Activated CD4-positive, alpha-beta T cell treated with anti-CD3 and anti-CD28 coated beads, Interleukin-2, amount 10 ng/mL, durations not matched to agents 7 days and 5 days (primary cell): ENCODE measurements at regions not wholly inside any gene's neighbourhood (a gene's known extent, or its start where the extent isn't known, plus 50 kb on each side); places are given as distances from the start of the nearest gene placed in this dataset.

Source experiments
- CTCF ChIA-PET: fragments of 350-600 bp; sonication (Branson Sonifier 250); formaldehyde crosslinking; loops from one replicate; lab custom pipeline; 2021; ENCODE audit warnings: antibody characterized with exemption; lab: Charles Lee
- POLR2A ChIA-PET: fragments of 350-600 bp; sonication (Branson Sonifier 250); formaldehyde crosslinking; loops from one replicate; lab custom pipeline; 2021; ENCODE audit warnings: antibody characterized with exemption; lab: Charles Lee
- DNase-seq: peaks from one replicate; pipeline ENCODE4 v3.0.0-alpha.2; 2020
- H3K27ac Mint-ChIP-seq: one replicate; pipeline ENCODE4 v1.8.0; 2021; ENCODE audit warnings: mild to moderate bottlenecking, moderate library complexity, mixed read lengths
- H3K27me3 Mint-ChIP-seq: one replicate; pipeline ENCODE4 v1.8.0; 2021; ENCODE audit warnings: mixed read lengths
- H3K36me3 Mint-ChIP-seq: one replicate; pipeline ENCODE4 v1.8.0; 2021; ENCODE audit warnings: low read depth, mixed read lengths
- H3K4me1 Mint-ChIP-seq: one replicate; pipeline ENCODE4 v1.8.0; 2021; ENCODE audit warnings: mixed read lengths
- H3K4me3 Mint-ChIP-seq: one replicate; pipeline ENCODE4 v1.8.0; 2021; ENCODE audit warnings: mild to moderate bottlenecking, moderate library complexity, mixed read lengths
- H3K9me3 Mint-ChIP-seq: one replicate; pipeline ENCODE4 v1.8.0; 2021; ENCODE audit warnings: mixed read lengths

DNA sequence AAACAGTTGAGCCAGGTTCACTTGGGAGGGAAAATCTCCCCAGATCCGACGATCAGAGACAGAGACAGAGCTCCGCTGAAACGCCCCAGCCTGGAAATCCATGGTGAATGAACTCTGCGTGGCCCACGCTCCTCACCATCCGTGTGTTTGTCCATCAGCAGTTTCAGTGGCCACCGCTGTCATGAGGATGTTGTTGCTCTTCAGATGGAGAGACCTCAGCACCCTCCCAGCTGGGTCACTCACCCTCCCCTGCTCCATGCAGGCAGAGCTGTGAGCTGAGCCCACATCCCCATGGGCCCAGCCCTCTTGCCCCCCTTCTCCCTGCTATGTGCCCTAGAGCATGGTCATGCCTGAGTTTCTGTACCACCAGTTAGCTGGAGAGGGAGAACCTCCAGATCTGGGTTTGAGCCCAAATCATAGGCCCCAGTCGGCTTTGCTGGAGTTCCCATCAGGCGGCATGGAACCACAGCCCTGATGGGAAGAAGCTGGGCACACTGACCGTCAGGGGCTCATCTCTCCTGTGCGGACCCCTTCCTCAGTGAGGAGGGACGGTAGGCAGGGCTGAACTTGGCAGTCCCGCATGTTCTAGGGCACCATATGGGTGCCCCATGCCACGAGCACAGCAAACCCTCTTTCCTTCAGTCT lies 154.4 kb upstream of the COL5A1 start:
- no peak for DNase-seq
- Mint-ChIP-seq H3K27ac (no peak overlapping the region), H3K36me3 (no peaks in the 10 kb centered on the region), H3K27me3 (no peaks in the 10 kb centered on the region), H3K9me3 (no peaks in the 10 kb centered on the region), H3K4me1 (no peaks in the 10 kb centered on the region), H3K4me3 (no peak overlapping the region)
- POLR2A ChIA-PET, result no interaction called here
- CTCF ChIA-PET, result no interaction called here

DNA sequence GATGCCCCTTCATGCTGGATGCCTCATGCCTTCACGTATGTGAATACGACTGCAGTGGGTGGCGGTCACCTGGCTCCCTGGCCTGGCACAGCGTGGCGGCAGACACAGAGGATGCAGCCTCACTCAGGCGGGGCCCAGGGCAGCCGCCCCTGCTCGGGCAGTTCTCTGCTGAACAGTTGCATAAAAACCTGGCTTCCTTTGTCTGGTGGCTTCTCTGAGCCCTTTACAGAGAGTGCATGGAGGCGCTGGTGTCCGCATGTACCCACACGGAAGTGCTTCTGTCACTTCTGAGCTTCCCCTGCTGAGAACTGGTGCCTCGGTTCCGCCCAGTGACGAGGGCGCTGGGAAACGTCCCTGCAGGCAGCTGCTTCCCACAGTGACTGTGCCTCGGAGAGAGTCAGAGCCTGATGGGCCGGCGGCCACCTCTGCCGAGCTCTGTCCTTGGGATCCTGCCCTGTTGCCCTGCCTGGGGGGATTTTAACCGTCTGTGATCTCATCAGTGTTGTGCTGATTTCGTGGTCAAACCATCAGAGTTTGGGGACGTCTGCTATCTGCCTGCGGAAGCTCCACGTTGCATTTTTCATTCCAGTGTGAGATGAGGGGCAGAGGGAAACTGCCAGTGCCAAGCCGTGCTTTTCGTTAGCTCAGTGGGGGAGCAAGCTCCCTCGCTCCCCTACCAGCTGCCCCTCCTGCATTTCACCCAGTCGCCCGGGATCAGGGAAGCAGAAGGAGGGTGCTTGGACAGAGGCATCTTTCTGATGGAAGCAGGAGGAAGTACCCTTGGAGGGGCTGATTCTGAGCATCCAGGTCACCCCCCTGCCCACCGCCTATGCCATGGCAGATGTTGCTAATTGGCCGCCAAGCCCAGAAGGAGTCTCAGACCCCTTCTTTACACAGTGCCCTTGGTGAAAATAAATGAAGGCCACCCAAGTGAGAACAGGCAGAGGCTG lies 153.0 kb upstream of the COL5A1 start:
- CTCF ChIA-PET, result no interaction called here
- no peaks in the 10 kb centered on the region for H3K9me3 Mint-ChIP-seq
- H3K4me1 Mint-ChIP-seq, result no peaks in the 10 kb centered on the region
- H3K4me3 Mint-ChIP-seq, result no peak overlapping the region
- DNase-seq, result no peak
- no peaks in the 10 kb centered on the region for H3K27me3 Mint-ChIP-seq
- no peaks in the 10 kb centered on the region for H3K36me3 Mint-ChIP-seq
- POLR2A ChIA-PET, result no interaction called here
- no peak overlapping the region for H3K27ac Mint-ChIP-seq

- Mint-ChIP-seq H3K9me3 (no peaks in the 10 kb centered on the region), H3K4me3 (no peak overlapping the region), H3K27ac (no peak overlapping the region), H3K4me1 (no peaks in the 10 kb centered on the region), H3K36me3 (no peaks in the 10 kb centered on the region), H3K27me3 (no peaks in the 10 kb centered on the region)
- ChIA-PET POLR2A (no interaction called here), CTCF (no interaction called here)
- DNase-seq, result no peak
Observed at GRCh38 chr9:134489621-134490408, 151.8 kb upstream of the COL5A1 start.

DNA sequence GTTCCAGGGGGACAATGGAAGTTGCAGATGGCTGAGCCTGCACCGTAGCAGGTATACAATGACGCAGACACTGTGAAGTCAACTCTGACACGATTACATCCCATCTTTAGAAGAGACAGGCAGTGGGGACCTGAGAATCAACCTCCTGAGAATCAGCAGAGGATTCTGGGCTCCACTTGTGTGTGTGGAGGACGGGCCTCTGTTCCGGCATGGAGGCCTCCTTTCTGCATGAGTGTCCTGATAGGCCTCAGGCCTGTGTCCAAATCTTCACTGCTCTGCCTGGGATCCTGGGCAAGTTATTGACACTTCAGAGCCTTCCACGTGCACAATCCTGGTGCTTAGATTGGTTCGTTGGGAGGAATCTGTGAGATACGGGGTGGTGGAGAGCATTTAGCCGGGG lies 151.2 kb upstream of the COL5A1 start:
- Mint-ChIP-seq H3K4me3 (no peak overlapping the region), H3K27ac (no peak overlapping the region), H3K36me3 (no peaks in the 10 kb centered on the region), H3K9me3 (no peaks in the 10 kb centered on the region), H3K4me1 (no peaks in the 10 kb centered on the region), H3K27me3 (no peaks in the 10 kb centered on the region)
- no peak for DNase-seq
- ChIA-PET CTCF (no interaction called here), POLR2A (no interaction called here)

- Mint-ChIP-seq H3K4me1 (no peaks in the 10 kb centered on the region), H3K4me3 (no peak overlapping the region), H3K27me3 (no peaks in the 10 kb centered on the region), H3K9me3 (no peaks in the 10 kb centered on the region), H3K36me3 (no peaks in the 10 kb centered on the region), H3K27ac (no peak overlapping the region)
- no peak for DNase-seq
- ChIA-PET POLR2A (no interaction called here), CTCF (no interaction called here)
Observed at GRCh38 chr9:134491196-134491835, 150.3 kb upstream of the COL5A1 start.

DNA sequence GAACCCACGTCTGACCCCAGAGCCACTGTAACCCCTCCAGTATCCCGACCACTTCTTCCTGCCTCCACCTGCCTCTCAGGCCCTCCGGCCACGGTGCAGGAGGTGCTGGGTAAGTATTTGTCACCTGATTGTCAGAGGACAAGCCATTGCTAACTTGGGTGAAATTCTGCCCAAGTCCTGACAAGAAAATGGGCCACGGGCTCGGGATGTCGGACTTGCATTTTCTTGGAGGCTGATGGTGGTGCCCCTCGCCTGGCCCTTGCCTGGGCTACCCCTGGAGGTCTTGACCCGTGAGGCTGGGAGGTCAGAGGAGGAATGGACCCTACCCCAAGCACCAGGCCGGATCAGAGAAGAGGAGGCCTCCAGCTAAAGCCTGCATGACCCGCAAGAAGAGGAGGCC lies 149.7 kb upstream of the COL5A1 start:
- no peaks in the 10 kb centered on the region for H3K9me3 Mint-ChIP-seq
- POLR2A ChIA-PET, result no interaction called here
- no peak overlapping the region for H3K4me3 Mint-ChIP-seq
- H3K27me3 Mint-ChIP-seq, result no peaks in the 10 kb centered on the region
- no peak overlapping the region for H3K27ac Mint-ChIP-seq
- H3K4me1 Mint-ChIP-seq, result no peaks in the 10 kb centered on the region
- no peaks in the 10 kb centered on the region for H3K36me3 Mint-ChIP-seq
- CTCF ChIA-PET, result no interaction called here
- DNase-seq, result no peak

DNA sequence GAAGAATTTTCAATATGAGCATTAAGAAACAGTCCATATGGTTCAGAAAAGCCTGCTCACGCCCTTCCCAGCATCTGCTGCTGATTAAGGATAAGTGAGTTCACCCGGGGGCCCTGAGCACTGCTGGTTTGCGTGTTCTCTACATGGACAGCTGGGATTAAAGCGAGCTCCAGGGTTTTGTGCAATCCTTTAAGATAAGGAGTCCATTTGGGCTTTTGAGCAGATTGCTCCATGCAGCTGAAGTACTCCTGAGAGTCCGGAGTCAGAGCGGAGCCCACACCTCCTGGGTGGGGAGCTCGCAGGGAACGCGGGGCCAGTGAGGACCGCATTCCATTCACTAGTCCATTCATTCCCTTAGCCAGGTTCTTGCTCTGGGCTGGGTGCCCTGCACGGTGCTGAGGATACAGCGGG lies 149.3 kb upstream of the COL5A1 start:
- no peak overlapping the region for H3K27ac Mint-ChIP-seq
- no peaks in the 10 kb centered on the region for H3K4me1 Mint-ChIP-seq
- H3K4me3 Mint-ChIP-seq, result no peak overlapping the region
- H3K9me3 Mint-ChIP-seq, result no peaks in the 10 kb centered on the region
- H3K36me3 Mint-ChIP-seq, result no peaks in the 10 kb centered on the region
- POLR2A ChIA-PET, result no interaction called here
- H3K27me3 Mint-ChIP-seq, result no peaks in the 10 kb centered on the region
- CTCF ChIA-PET, result no interaction called here
- no peak for DNase-seq

DNA sequence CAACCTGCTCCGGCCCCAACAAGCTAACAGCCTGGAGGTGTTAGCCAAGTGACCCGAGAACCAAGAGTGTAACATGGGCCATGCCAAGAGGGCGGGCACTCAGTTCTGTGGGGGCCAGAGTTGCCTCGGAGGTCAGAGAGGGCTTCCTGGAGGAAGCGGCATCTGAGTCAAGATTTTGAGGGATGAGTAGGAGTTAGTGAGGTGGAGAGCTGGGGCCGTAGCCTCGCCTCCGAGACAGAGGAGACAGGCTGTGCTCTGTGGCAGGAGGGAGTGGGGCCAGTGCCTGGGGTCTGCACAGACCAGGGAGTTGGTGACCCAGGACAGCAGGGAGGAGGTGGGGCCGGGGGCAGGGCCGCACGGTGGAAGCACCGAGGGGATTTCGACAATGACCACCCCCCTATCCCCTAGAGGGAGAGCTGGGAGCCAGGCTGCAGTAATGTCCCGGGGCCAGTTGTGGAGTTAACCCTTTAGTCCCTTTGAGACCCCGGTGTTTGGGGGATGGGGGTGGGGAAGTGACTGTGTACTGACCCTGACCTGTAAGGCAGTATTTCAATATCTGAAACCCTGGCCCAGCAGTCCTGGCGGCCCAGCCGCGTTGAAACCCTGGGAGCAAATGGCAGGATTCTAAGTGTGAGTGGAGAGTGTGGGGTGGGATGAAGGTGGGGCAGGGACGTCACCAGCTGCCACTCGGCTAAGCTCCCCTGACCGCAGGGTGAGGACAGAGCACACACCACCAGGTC lies 148.7 kb upstream of the COL5A1 start:
- no peak overlapping the region for H3K4me3 Mint-ChIP-seq
- no peak for DNase-seq
- POLR2A ChIA-PET, result no interaction called here
- no peak overlapping the region for H3K27ac Mint-ChIP-seq
- H3K36me3 Mint-ChIP-seq, result no peaks in the 10 kb centered on the region
- CTCF ChIA-PET, result no interaction called here
- no peaks in the 10 kb centered on the region for H3K9me3 Mint-ChIP-seq
- no peaks in the 10 kb centered on the region for H3K27me3 Mint-ChIP-seq
- no peaks in the 10 kb centered on the region for H3K4me1 Mint-ChIP-seq

DNA sequence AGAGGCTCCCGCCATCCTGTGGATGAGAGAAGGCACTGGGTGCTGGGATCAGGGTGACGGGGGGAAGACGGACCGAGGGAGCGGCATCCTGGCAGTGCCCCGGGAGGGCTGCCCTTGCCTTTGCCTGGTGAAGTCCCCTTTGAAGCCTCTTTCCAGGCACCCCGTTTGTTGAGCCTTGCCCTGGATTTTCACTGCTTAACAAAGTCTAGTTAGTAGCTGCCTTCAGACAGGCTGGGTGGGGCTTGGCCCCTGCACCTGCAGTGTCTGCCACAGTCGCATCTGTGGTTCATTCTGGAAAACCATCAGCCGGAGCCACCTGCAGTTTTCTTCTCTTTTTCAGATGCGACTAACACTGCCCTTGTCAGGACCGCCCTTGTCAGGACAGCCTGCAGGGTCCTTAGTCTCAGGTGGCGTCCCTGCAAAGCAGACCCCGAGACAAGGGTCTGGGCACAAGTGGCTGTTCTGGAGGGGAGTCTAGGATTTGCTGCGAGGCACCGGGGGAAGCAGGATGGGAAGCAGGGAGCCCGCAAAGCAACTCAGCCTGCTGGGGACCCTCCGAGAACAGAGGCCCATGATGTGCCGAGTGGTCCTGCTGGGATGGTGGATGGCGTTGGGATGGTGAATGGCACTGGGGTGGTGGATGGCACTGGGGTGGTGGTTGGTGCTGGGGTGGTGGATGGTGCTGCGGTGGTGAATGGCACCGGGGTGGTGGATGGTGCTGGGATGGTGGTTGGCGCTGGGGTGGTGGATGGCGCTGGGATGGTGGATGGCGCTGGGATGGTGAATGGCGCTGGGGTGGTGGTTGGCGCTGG lies 147.9 kb upstream of the COL5A1 start:
- H3K27me3 Mint-ChIP-seq, result no peaks in the 10 kb centered on the region
- H3K9me3 Mint-ChIP-seq, result no peaks in the 10 kb centered on the region
- no peaks in the 10 kb centered on the region for H3K4me1 Mint-ChIP-seq
- no peak for DNase-seq
- H3K36me3 Mint-ChIP-seq, result no peaks in the 10 kb centered on the region
- H3K4me3 Mint-ChIP-seq, result no peak overlapping the region
- ChIA-PET CTCF (no interaction called here), POLR2A (no interaction called here)
- H3K27ac Mint-ChIP-seq, result no peak overlapping the region

DNA sequence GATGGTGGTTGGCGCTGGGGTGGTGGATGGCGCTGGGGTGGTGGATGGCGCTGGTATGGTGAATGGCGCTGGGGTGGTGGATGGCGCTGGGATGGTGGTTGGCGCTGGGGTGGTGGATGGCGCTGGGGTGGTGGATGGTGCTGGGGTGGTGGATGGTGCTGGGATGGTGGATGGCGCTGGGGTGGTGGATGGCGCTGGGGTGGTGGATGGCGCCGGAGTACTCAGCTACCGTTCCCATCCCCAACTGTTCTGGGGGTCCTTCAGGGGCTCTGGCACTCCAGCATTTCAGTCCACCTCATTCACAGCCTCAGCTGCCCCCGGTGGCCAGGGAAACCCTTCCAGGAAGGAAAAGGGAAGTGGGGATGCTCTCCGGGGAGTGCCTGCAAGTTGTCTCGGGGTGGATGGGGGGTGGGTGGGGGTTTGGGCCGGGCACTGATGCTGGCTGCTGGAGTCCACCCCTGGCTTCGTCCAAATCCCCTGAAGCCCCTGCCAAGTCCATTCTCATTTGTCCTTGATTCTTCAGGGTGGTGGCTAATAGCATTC lies 147.3 kb upstream of the COL5A1 start:
- DNase-seq, result no peak
- H3K4me1 Mint-ChIP-seq, result no peaks in the 10 kb centered on the region
- no peaks in the 10 kb centered on the region for H3K27me3 Mint-ChIP-seq
- ChIA-PET POLR2A (no interaction called here), CTCF (no interaction called here)
- H3K4me3 Mint-ChIP-seq, result no peak overlapping the region
- no peaks in the 10 kb centered on the region for H3K36me3 Mint-ChIP-seq
- no peaks in the 10 kb centered on the region for H3K9me3 Mint-ChIP-seq
- no peak overlapping the region for H3K27ac Mint-ChIP-seq

GRCh38 chr9:134494905-134495304 lies 146.7 kb upstream of the COL5A1 start:
- POLR2A ChIA-PET, result no interaction called here
- no peak overlapping the region for H3K4me3 Mint-ChIP-seq
- no peak for DNase-seq
- no peaks in the 10 kb centered on the region for H3K36me3 Mint-ChIP-seq
- H3K27ac Mint-ChIP-seq, result no peak overlapping the region
- no peaks in the 10 kb centered on the region for H3K9me3 Mint-ChIP-seq
- H3K27me3 Mint-ChIP-seq, result no peaks in the 10 kb centered on the region
- H3K4me1 Mint-ChIP-seq, result no peaks in the 10 kb centered on the region
- CTCF ChIA-PET, result no interaction called here
